GM21360 (cell line): ENCODE measurements at regions not wholly inside any gene's neighbourhood (a gene's known extent, or its start where the extent isn't known, plus 50 kb on each side); places are given as distances from the start of the nearest gene placed in this dataset.

Experiments
- ATAC-seq: cut with Tn5 transposase; IDR thresholded peaks from one replicate; pipeline ENCODE4 v1.9.1; 2021; ENCODE audit warnings: mild to moderate bottlenecking, moderate library complexity; ENCODE audit not compliant: unreplicated experiment

GRCh38 chr2:118301248-118301647 is 213.0 kb downstream of the INSIG2 start:
- no peak for ATAC-seq

- ATAC-seq = no peak
Measured at GRCh38 chr2:118300832-118301231, 212.6 kb downstream of the INSIG2 start.

GRCh38 chr2:118296663-118297062 is 208.4 kb downstream of the INSIG2 start:
- ATAC-seq = no peak

GRCh38 chr2:118295592-118296390 is 207.5 kb downstream of the INSIG2 start:
- ATAC-seq = no peak

- no peak for ATAC-seq
Measured at GRCh38 chr2:118294063-118294462, 205.8 kb downstream of the INSIG2 start.

- ATAC-seq = no peak
Measured at GRCh38 chr2:118292991-118293390, 204.7 kb downstream of the INSIG2 start.

- no peak for ATAC-seq
Measured at GRCh38 chr2:118291251-118291880, 203.1 kb downstream of the INSIG2 start.

- ATAC-seq = no peak
Measured at GRCh38 chr2:118290411-118291250, 202.4 kb downstream of the INSIG2 start.

- ATAC-seq = no peak
Measured at GRCh38 chr2:118279005-118279404, 190.7 kb downstream of the INSIG2 start.

GRCh38 chr2:118278046-118278445 is 189.8 kb downstream of the INSIG2 start:
- ATAC-seq = no peak

GRCh38 chr2:118274841-118275510 is 186.7 kb downstream of the INSIG2 start:
- ATAC-seq = no peak

- no peak for ATAC-seq
Measured at GRCh38 chr2:118272391-118272790, 184.1 kb downstream of the INSIG2 start.

GRCh38 chr2:118269408-118270051 is 181.3 kb downstream of the INSIG2 start:
- no peak for ATAC-seq

- no peak for ATAC-seq
Measured at GRCh38 chr2:118268268-118268667, 180.0 kb downstream of the INSIG2 start.

- no peak for ATAC-seq
Measured at GRCh38 chr2:118265873-118266455, 177.7 kb downstream of the INSIG2 start.

GRCh38 chr2:118264232-118264990 is 176.1 kb downstream of the INSIG2 start:
- no peak for ATAC-seq

GRCh38 chr2:118257696-118258095 is 169.4 kb downstream of the INSIG2 start:
- no peak for ATAC-seq

- no peak for ATAC-seq
Measured at GRCh38 chr2:118255771-118256372, 167.6 kb downstream of the INSIG2 start.

GRCh38 chr2:118255301-118255700 is 167.0 kb downstream of the INSIG2 start:
- no peak for ATAC-seq
